SH-SY5Y (cell line): ENCODE measurements at regions not wholly inside any gene's neighbourhood (a gene's known extent, or its start where the extent isn't known, plus 50 kb on each side); places are given as distances from the start of the nearest gene placed in this dataset.

Source experiments
- GATA2 ChIP-seq: IDR thresholded peaks from 2 replicates; pipeline ENCODE4 v1.6.1; 2011; ENCODE audit warnings: mild to moderate bottlenecking, low read depth, low read length
- GATA3 ChIP-seq: IDR thresholded peaks from 2 replicates; pipeline ENCODE4 v1.6.1; 2011; ENCODE audit warnings: low read depth, mild to moderate bottlenecking, low read length, moderate library complexity

DNA sequence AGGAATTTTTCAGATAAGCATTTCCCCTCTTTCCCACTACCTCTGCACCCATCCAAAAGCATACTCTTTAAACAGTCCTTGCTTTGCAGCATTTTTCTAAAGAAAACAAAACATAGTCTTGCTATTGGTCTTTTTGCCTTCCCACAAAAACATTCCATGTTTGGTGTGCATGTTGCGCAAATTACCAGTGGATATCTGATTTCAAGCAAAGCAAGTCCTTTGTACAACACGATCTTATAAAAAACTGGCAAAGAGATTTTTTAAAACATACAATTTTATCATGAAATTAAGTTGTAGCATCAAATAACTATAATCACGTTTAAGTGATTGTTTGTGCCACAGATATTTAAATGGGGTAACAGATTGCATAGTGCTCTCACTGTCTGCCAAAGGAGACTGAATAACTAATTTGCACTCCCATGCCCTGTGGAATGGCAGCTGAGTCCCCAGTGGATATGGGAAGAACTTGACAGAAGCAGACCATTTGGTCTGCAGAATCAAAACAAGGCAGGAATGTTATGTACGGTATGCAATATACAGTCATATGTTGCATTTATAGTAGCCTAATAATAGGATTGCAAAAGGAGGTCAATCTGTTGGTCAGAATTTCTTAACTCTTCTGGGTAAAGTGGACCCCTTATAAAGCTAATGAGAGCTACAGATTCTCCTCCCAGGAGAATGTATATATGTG lies 285.7 kb downstream of the TBC1D4 start:
- no peak for TF ChIP-seq GATA2
- no peak for TF ChIP-seq GATA3

DNA sequence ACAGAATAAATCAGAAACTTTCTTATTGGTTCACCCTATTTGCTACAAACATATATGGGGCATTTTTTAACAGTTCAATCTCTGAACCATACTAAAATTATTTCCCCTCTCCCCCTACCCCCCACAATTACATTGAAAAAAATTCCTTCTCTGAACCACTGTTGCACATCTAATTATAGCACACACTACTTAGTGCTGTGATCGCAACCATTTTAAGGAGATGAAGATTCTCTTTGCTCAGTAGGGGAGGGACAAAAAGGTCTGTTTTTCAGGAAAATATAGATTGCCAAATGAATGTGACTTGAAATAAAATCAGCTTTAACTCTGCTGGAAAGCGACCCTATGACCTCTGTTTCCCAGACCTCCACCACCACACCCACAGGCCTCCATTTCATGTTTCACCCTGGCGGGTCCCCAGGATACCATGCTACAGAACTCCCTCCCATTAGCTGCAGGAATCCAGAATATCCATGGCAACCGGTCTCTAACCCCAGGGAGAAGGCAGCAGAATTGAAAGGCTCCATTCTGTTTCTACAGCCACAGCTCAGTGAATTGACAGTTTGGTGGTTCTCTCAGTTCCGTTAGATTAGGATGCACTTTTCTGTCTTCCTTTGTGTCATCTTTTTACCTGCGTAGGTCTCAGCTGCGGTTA lies 286.3 kb downstream of the TBC1D4 start:
- no peak for TF ChIP-seq GATA2
- no peak for TF ChIP-seq GATA3

DNA sequence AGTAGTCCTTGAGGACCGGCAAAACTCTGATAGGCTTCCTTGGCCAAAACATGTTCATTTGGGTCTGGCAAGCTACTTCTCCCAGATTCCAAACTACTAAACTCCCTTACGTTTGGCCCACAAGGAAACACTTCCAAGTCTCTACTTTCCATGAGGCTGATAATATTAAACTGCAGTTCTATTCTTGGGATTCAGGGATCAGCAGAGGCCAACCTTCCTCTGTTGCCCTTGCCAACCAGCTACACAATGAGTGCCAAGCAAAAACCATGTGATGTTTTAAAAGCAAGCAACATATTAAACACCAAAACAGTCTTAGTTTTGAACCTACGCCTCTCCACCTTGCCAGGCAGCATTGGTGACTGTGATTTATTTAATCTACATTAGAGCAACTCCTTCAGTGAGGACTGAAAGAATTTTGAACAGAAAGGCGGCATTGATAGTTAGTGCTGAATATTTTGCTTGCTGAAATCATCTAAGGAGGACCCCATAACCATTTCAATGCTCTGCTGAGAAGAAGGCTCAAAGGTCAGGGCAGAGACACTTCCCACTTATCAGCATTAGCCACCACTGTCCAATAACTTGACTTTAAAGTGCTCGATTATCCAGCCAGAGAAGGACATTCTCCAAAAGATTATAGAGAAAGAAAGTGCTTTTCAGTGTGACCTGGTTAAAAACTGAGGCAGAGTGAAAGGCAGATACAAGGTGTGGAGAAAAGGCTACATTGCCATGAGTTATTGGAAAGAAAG lies 287.1 kb downstream of the TBC1D4 start:
- TF ChIP-seq GATA3 (no peak), GATA2 (no peak)

DNA sequence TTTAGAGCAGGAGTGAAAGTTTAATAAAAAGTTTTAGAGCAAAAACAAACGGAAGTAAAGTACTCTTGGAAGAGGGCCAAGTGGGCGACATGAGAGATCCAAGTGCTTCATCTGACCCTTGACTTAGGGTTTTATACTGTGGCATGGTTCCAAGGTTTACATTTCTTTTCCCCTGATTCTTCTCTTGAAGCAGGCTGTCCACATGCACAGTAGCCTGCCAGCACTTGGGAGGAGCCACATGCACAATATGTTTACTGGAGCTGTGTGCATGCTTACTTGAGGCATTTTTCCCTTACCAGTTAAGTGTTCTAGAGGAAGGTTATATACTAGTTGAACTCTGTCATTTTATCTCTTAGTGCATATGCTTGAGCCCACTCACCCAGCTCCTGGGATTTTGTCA lies 295.6 kb downstream of the TBC1D4 start:
- no peak for TF ChIP-seq GATA2
- TF ChIP-seq GATA3, result no peak

DNA sequence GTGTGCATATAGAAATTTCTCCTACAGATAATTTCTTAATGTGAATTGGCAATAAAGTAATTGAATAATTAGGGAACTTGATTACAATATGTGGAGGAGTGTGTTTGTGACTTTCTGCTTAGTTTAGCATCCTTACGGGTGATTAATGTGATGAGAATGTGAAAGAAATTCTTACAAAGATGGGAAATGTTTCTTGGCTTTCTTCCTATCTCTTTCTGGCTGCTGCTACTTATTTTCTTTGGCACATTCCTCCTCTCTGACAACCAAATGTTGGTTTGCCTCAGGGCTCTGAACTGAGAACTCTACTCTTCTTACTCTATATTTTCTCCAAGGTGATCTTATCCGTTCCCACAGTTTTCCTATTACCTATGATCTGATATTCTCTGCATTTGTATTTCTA lies 300.1 kb downstream of the TBC1D4 start:
- TF ChIP-seq GATA2 (no peak), GATA3 (no peak)

DNA sequence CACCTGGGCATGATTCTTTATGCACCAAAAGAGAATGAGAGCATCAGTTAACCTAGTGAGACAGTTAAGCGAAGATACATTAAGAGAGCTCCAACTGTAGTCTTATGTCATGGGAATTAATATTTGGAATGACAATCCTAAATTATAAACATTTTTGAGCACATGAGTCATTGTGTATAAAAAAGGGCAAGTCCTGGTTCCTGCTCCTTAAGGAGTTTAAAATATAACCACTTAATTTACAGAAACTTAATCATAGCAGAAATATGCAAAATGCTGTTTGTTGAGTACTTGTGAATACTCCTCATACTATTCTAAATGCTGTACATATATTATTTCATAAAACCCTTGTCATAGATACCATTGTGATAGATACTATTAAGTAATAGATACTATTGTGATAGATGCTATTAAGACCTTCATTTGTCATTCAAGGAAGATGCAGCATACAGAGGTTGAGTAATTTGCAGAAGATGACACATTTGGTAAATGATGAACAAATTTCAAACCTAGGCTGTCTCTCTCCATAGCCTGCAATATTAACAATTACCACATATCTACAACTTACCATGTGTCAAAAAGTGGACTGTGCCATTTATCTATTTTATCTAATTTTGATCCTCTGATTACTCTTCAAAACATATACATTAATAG lies 301.0 kb downstream of the TBC1D4 start:
- TF ChIP-seq GATA3 (no peak), GATA2 (no peak)

DNA sequence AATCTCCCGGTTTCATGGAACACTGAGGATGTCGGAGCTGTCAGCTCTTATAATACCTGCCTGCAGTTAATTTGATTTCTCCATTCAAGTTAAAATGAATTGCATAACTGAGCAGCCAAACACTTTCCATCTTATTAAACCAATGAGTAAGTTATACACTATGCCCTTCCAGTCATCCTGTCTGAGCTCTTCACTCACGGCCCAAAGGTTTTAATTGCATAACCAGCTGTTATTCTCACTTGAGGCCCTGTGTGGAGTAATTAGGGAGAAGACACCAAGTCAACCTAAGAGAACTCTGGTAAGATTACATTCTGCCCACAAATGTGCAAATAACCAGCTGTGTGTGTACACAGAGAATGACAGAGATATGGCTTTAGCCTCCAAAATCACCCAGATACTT lies 303.5 kb downstream of the TBC1D4 start:
- TF ChIP-seq GATA3, result no peak
- no peak for TF ChIP-seq GATA2

DNA sequence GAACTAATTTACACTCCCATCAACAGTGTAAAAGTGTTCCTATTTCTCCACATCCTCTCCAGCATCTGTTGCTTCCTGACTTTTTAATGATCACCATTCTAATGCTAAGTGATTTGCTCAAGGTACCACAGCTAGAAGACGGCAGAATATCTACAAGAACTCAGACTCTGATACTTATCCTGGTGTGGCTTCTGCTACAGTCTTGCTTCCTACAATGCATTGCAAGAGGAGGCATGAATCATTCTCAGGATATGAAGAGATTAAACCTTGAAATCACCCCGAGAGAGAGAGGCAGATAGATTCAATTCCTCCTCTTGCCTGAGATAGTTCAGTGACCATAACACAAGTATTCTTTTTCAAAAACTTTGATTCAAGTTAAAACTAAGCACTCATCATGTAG lies 306.4 kb downstream of the TBC1D4 start:
- TF ChIP-seq GATA3, result no peak

DNA sequence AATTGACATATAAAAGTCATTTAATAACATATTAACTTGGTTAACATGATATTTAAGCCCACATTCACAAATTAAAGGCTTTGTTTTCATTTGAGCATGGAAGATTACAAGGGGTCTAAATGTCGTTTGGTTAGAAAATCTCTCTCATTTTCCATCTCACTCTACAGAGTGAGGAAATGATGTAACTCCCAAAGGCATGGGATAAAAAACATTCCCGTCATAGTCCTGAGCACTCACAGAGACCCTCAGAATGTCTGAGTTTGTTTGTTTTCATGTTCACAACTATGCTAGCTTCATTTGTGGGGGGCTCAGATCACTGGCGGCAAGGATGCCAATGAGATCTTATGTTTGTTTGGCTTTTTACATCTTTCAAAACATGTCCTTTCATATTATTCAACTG lies 307.5 kb downstream of the TBC1D4 start:
- TF ChIP-seq GATA3, result no peak
- TF ChIP-seq GATA2, result no peak

DNA sequence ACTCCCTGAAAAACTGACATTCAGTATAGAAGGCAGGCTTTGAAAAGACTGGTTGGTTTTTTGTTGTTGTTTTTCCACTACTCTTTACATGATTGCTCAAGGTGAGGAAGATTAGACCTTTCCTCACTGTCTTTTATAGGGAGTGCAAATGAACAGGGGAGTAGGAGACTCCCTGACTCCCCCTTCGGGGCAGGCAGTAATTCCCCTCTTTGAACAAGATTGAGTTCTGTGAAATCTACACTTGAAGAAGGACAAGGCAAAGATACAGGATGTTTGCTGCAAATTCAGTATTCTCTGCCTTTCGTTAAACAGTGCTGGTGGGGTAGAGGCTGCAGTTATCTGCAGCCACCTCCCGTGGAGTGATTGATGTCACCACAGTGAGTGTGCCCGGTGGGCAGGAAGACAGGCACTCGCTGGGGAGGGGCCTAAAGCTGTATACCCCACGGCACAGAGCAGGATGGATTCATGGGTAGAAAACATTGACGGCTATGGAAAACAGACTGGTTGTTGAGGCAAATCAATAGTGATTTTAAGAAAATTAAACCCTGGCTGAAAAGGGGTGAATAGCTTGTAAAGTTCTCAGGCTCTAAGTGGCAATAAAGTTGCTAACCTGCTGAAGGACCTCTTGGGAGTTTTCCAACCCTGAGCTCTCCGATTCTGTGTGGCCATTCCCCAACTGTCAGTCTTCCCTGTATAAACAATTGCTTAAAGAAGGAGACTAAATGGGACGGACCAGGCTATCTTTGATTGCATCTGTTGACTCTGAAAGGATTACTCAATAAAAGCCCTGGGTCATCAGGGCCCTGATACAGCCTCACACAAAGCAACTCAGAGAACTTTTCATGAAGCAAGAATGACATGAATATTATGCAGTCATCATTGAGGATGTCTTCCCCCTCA lies 308.3 kb downstream of the TBC1D4 start:
- no peak for TF ChIP-seq GATA2
- no peak for TF ChIP-seq GATA3

DNA sequence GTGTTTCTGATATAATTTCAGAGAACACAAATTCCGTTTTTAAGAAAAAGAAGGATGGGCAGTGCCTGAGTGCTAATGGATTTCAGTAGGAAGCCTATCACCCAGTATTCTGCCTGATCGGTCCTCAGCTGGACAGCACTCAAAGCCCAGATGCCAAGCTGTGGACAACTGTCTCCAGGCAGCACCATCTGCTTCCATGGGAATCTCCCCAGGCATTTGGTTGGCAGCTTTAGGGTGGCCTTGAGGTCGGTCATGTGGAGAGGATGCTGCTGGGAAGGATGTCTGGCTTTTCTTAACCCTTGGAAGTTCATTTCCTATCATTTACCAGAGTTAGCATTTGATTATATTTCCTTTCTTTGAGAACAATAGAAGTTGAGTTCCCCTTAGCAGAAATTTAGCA lies 311.7 kb downstream of the TBC1D4 start:
- TF ChIP-seq GATA2, result no peak
- TF ChIP-seq GATA3, result no peak

DNA sequence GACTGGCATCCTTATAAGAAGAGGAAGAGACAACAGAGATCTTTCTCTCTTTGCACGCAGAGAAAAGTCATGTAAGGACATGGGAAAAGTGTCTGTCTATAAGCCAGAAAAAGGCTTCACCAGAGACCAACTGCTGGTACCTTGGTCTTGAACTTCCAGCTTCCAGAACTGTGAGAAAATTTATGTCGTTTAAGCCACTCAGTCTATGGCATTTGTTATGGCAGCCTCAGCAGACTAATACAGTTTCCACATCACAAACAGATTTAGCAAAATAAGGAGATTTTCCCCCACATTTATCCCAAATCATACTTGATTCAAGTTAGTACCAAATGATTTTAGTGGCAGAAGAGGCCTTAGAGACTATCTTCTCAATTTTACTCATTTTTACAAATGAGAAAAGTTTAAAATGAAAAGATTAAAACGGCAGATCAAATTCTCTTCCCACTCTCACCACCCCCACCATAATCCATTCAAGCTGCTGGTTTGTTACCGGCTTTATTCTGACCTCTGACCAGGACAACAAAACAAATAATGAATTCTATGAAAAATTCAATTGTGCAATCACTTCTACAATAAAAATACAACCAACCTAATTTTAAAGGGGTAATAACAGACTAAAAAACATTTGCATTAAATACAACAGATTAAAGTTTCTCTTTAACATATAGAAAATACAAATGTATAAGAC lies 316.3 kb downstream of the TBC1D4 start:
- TF ChIP-seq GATA3 (no peak), GATA2 (no peak)

DNA sequence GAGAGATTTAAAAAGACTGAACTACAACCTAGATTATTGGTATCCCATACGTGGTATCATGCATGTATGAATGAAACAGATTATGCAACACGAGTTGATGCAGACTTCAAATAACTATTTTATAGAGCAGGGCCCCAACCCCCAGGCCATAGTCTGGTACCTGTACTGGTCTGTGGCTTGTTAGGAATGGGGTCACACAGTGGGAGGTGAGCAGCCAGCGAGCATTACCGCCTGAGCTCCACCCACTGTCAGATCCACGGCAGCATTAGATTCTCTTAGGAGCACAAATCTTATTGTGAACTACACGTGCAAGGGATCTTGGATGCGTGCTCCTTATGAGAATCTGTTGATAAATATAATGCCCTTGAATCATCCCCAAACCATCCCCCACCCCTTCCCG lies 320.2 kb downstream of the TBC1D4 start:
- TF ChIP-seq GATA2 (no peak), GATA3 (no peak)

DNA sequence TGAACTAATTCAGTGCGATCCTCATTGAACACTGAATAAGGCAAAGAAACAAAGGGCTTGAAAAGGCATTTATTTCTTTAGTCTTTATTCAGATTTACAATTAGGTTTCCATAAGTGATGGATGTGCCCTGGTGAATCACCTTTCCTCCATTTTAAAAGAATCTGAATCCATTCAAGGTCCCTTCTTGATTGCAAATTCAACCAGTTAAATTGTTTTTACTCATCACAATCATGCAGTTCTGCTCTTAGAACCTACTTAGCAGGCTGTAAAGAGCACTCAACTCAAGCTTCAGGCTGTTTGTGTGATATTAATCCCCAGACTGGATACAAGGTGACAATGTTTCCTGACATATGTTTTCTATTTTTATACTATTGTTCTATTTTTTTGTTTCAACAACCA lies 321.0 kb downstream of the TBC1D4 start:
- TF ChIP-seq GATA2 (no peak), GATA3 (no peak)

DNA sequence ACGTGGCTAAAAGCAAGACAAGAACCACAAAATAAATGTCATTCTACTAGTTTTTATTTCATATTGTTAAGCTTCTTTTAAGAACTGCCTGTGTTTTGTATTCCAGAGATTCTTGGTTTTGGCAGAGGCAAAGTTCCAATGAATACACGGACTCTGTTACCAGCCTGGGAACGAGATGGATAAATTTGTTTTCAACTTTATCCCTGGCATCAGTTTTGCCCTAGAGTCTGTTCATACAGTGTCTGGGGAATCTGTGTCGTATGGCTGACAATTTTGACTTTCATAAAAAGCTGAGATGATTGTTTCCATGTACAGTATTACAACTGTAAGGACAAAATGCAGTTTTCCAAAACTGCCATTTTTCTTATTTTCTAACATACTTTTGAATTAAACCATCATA lies 327.6 kb downstream of the TBC1D4 start:
- TF ChIP-seq GATA3 (no peak), GATA2 (no peak)
